ENCODE measurements at regions not wholly inside any gene's neighbourhood (a gene's known extent, or its start where the extent isn't known, plus 50 kb on each side); places are given as distances from the start of the nearest gene placed in this dataset.
"Not testable (repeated sequence)": the region's sequence is repeated elsewhere in the genome, so short reads cannot be mapped to it uniquely, and the experiment has no call there.

- Histone ChIP-seq H3K36me3 (no peaks in the 10 kb centered on the region), H3K27me3 (no peaks in the 10 kb centered on the region), H3K9me3 (no peaks in the 10 kb centered on the region), H3K4me3 (no peak overlapping the region), H3K4me1 (no peaks in the 10 kb centered on the region), H3K27ac (no peak overlapping the region)
- intact Hi-C loops (cut with DNase I) = no loop called here
- TF ChIP-seq, protein P1, sequence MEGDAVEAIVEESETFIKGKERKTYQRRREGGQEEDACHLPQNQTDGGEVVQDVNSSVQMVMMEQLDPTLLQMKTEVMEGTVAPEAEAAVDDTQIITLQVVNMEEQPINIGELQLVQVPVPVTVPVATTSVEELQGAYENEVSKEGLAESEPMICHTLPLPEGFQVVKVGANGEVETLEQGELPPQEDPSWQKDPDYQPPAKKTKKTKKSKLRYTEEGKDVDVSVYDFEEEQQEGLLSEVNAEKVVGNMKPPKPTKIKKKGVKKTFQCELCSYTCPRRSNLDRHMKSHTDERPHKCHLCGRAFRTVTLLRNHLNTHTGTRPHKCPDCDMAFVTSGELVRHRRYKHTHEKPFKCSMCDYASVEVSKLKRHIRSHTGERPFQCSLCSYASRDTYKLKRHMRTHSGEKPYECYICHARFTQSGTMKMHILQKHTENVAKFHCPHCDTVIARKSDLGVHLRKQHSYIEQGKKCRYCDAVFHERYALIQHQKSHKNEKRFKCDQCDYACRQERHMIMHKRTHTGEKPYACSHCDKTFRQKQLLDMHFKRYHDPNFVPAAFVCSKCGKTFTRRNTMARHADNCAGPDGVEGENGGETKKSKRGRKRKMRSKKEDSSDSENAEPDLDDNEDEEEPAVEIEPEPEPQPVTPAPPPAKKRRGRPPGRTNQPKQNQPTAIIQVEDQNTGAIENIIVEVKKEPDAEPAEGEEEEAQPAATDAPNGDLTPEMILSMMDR (IDR thresholded peaks at IDR 0.05) = no peak
- DNase-seq (ENCODE audit: low spot score in 2 of 2) = no peak
These were observed 100.9 kb upstream of the MARK1 start for GRCh38 chr1:220426989-220427388.

DNA sequence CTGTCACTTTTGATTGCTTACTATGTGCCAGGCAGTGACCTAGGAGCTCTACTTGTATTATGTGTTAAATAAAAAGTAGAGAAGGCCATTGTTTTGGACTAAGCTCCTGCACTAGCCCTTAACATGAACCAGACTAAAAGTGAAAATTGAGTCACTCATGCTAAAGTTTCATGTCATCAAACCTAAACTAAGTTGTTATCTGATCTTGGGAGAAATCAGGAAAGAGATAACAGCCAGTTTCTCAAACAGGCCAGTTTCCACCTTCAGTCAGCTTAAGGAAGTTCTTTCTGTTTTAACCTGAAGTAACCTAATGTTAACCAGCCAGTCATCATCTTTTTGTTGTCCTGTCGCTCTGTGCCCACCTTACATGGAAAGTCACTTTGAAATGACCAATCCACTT is 102.1 kb upstream of the MARK1 start:
- intact Hi-C loops (cut with DNase I) = no loop called here
- TF ChIP-seq, protein P1 (IDR thresholded peaks at IDR 0.05) = no peak

GRCh38 chr1:220421508-220421907 is 106.4 kb upstream of the MARK1 start:
- Histone ChIP-seq H3K27ac (no peak overlapping the region), H3K4me3 (no peak overlapping the region), H3K9me3 (no peaks in the 10 kb centered on the region), H3K27me3 (no peaks in the 10 kb centered on the region), H3K36me3 (no peaks in the 10 kb centered on the region), H3K4me1 (no peaks in the 10 kb centered on the region)
- intact Hi-C loops (cut with DNase I) = no loop called here
- TF ChIP-seq, protein P1 (IDR thresholded peaks at IDR 0.05) = no peak
- DNase-seq (ENCODE audit: low spot score in 2 of 2) = no peak

More for the DNA sequence above, 102.1 kb upstream of the MARK1 start:
- Histone ChIP-seq H3K9me3 (no peaks in the 10 kb centered on the region), H3K4me1 (no peaks in the 10 kb centered on the region), H3K27ac (no peak overlapping the region), H3K27me3 (no peaks in the 10 kb centered on the region), H3K4me3 (no peak overlapping the region), H3K36me3 (no peaks in the 10 kb centered on the region)
- no peak for DNase-seq (ENCODE audit: low spot score in 2 of 2)

- intact Hi-C loops (cut with DNase I) = no loop called here
- no peaks in the 10 kb centered on the region for H3K9me3 ChIP-seq
- TF ChIP-seq, protein P1 (IDR thresholded peaks at IDR 0.05) = no peak
- no peaks in the 10 kb centered on the region for H3K4me1 ChIP-seq
- H3K4me3 ChIP-seq = no peak overlapping the region
- H3K36me3 ChIP-seq = no peaks in the 10 kb centered on the region
- no peak overlapping the region for H3K27ac ChIP-seq
- H3K27me3 ChIP-seq = no peaks in the 10 kb centered on the region
- no peak for DNase-seq (ENCODE audit: low spot score in 2 of 2)
These were observed 107.2 kb upstream of the MARK1 start for GRCh38 chr1:220420726-220421125.

- H3K36me3 ChIP-seq; H3K4me1 ChIP-seq; intact Hi-C loops (cut with DNase I); H3K4me3 ChIP-seq; DNase-seq (ENCODE audit: low spot score in 2 of 2); H3K9me3 ChIP-seq; H3K27ac ChIP-seq; H3K27me3 ChIP-seq: not testable (repeated sequence)
These were observed 115.6 kb upstream of the MARK1 start for GRCh38 chr1:220412382-220412781.

DNA sequence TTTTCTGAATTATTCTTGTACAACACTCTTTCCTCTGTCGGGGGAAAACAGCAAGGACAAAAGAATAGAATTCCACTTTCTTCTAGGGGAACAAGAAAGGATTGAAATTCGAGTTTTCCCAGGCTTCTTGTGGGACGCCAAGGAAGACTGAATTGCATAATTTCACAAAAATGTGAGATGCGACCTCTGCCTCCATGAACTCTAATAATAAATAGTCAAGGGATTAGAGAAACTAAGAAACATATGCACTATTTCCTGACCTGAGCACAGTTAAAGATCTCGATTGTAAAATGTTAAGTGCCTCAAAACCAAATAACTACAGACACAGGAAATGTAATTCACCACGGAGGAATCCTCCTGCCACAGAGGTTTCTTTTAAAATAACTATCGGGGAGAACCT is 117.3 kb upstream of the MARK1 start:
- no peak overlapping the region for H3K27ac ChIP-seq
- H3K4me3 ChIP-seq = no peak overlapping the region
- H3K4me1 ChIP-seq = no peaks in the 10 kb centered on the region
- DNase-seq (ENCODE audit: low spot score in 2 of 2) = no peak
- no peaks in the 10 kb centered on the region for H3K9me3 ChIP-seq
- intact Hi-C loops (cut with DNase I) = no loop called here
- H3K27me3 ChIP-seq = no peaks in the 10 kb centered on the region
- TF ChIP-seq, protein P1 (IDR thresholded peaks at IDR 0.05) = no peak
- H3K36me3 ChIP-seq = no peaks in the 10 kb centered on the region
